ENCODE measurements at regions not wholly inside any gene's neighbourhood (a gene's known extent, or its start where the extent isn't known, plus 50 kb on each side); places are given as distances from the start of the nearest gene placed in this dataset.
A peak's percentile ranks its signal among the peaks of the same experiment; 100 is the strongest.
"Not testable (repeated sequence)": the region's sequence is repeated elsewhere in the genome, so short reads cannot be mapped to it uniquely, and the experiment has no call there.

GRCh38 chr22:22297794-22298653, 53.4 kb downstream of the VPREB1 start:
- peak; percentile 45 for TF ChIP-seq CTCF (IDR thresholded peaks at IDR 0.05)
- not testable (repeated sequence) for TF ChIP-seq EZH2phosphoT487, EZH2 (IDR thresholded peaks at IDR 0.05)

Measured in neural progenitor cell (in vitro differentiated cells).